Neural progenitor cell (in vitro differentiated cells): ENCODE measurements at regions not wholly inside any gene's neighbourhood (a gene's known extent, or its start where the extent isn't known, plus 50 kb on each side); places are given as distances from the start of the nearest gene placed in this dataset.
A peak's percentile ranks its signal among the peaks of the same experiment; 100 is the strongest.

Source experiments
- DNase-seq: peaks from one replicate; pipeline ENCODE4 v3.0.0-alpha.2; 2016; ENCODE audit warnings: low spot score
- H2AFZ ChIP-seq: fragments of 200-600 bp; sonication (generic); replicated peaks from 2 replicates; pipeline ENCODE4 v1.6.1; 2016; ENCODE audit warnings: antibody characterized with exemption
- H3F3A ChIP-seq: fragments of 200-600 bp; sonication (generic); 2 replicates; pipeline ENCODE4 v1.6.1; 2016; ENCODE audit warnings: antibody characterized with exemption, low read depth
- H3K27ac ChIP-seq: fragments of 200-600 bp; sonication (generic); 2 replicates; pipeline ENCODE4 v1.5.1; 2016; ENCODE audit warnings: mild to moderate bottlenecking
- H3K27me3 ChIP-seq: fragments of 200-600 bp; sonication (generic); 2 replicates; pipeline ENCODE4 v1.6.1; 2016; ENCODE audit warnings: mild to moderate bottlenecking, moderate library complexity
- H3K36me3 ChIP-seq: fragments of 200-600 bp; sonication (generic); 2 replicates; pipeline ENCODE4 v1.5.1; 2016
- H3K4me1 ChIP-seq: fragments of 200-600 bp; sonication (generic); 2 replicates; pipeline ENCODE4 v1.6.1; 2016; ENCODE audit warnings: mixed run types
- H3K4me2 ChIP-seq: fragments of 200-600 bp; sonication (generic); 2 replicates; pipeline ENCODE4 v1.6.1; 2016
- H3K4me3 ChIP-seq: fragments of 200-600 bp; sonication (generic); 2 replicates; pipeline ENCODE4 v1.5.1; 2016
- H3K79me2 ChIP-seq: fragments of 200-600 bp; sonication (generic); 2 replicates; pipeline ENCODE4 v1.6.1; 2016; ENCODE audit warnings: low read depth
- H3K9ac ChIP-seq: fragments of 200-600 bp; sonication (generic); 2 replicates; pipeline ENCODE4 v1.6.1; 2016
- H3K9me3 ChIP-seq: fragments of 200-600 bp; sonication (generic); 2 replicates; pipeline ENCODE4 v1.5.1; 2016; ENCODE audit warnings: low read depth
- H4K20me1 ChIP-seq: fragments of 200-600 bp; sonication (generic); 2 replicates; pipeline ENCODE4 v1.6.1; 2016; ENCODE audit warnings: low read depth
- H3K27ac Mint-ChIP-seq: 3 replicates; pipeline ENCODE4 v1.8.0; 2021; ENCODE audit warnings: mixed read lengths
- H3K27me3 Mint-ChIP-seq: 2 replicates; pipeline ENCODE4 v1.8.0; 2022; ENCODE audit warnings: low read depth, mild to moderate bottlenecking, inconsistent platforms, moderate library complexity, mixed read lengths; ENCODE audit not compliant: insufficient read depth
- H3K36me3 Mint-ChIP-seq: 3 replicates; pipeline ENCODE4 v1.8.0; 2021; ENCODE audit warnings: mixed read lengths
- H3K4me1 Mint-ChIP-seq: 3 replicates; pipeline ENCODE4 v1.8.0; 2021; ENCODE audit warnings: mixed read lengths
- H3K4me3 Mint-ChIP-seq: 3 replicates; pipeline ENCODE4 v1.8.0; 2021; ENCODE audit warnings: mild to moderate bottlenecking, moderate library complexity, mixed read lengths
- H3K9me3 Mint-ChIP-seq: 3 replicates; pipeline ENCODE4 v1.8.0; 2020; ENCODE audit warnings: mixed read lengths
- EZH2 ChIP-seq: fragments of 200-600 bp; sonication (generic); IDR thresholded peaks from 2 replicates; pipeline ENCODE4 v1.6.1; 2017; ENCODE audit warnings: antibody characterized with exemption, mild to moderate bottlenecking, moderate library complexity
- EZH2phosphoT487 ChIP-seq: fragments of 200-600 bp; sonication (generic); IDR thresholded peaks from 2 replicates; pipeline ENCODE4 v1.6.1; 2017; ENCODE audit warnings: antibody characterized with exemption
- TF ChIP-seq, protein P1 (sequence below): fragments of 200-600 bp; sonication (generic); IDR thresholded peaks from 2 replicates; pipeline ENCODE4 v1.5.1; 2017; ENCODE audit warnings: antibody characterized with exemption, mild to moderate bottlenecking

DNA sequence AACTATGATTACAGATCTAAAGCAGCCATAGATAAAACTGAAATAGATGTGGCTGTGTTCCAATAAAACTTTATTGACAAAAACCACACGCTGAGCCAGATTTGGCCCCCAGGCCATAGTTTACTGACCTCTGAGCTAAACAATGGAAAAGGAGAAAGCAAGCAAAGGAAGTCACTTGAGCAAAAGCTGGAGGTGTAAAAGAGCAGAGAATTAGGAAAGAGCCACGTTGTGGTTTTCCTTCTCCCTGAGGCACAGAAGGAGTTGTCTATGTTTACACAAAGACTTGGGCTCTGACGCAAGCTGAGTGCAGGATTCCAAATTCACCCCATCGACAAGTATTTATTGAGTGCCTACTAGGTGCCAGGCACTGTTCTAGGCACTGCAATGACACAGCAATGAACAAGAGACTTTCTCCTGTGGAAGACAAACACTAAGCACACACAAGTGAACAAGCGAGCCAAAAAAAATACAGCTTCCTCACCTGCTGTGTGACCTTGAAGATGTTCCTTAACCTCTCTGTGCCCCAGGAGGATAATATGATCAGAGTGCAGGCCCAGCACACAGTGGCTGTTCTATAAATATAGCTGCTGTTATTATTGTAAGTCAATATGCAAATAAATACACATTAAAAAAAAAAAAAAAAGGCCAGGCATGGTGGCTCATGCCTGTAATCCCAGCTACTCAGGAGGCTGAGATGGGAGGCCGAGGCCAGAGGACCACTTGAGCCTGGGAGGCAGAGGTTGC is 75.4 kb upstream of the PTPN1 start:
- no peak overlapping the region for H3K4me3 ChIP-seq
- no peak for DNase-seq
- peaks cover 9% of the 10 kb centered on the region for H3K27me3 Mint-ChIP-seq
- H3K4me3 Mint-ChIP-seq, result no peak overlapping the region
- H3K9me3 Mint-ChIP-seq, result no peaks in the 10 kb centered on the region
- no peak overlapping the region for H3K4me2 ChIP-seq
- H3F3A ChIP-seq, result no peaks in the 10 kb centered on the region
- H3K9me3 ChIP-seq, result no peaks in the 10 kb centered on the region
- no peaks in the 10 kb centered on the region for H3K36me3 ChIP-seq
- H3K79me2 ChIP-seq, result no peaks in the 10 kb centered on the region
- H4K20me1 ChIP-seq, result no peaks in the 10 kb centered on the region
- H3K9ac ChIP-seq, result no peak overlapping the region
- H3K27me3 ChIP-seq, result no peaks in the 10 kb centered on the region
- H3K27ac Mint-ChIP-seq, result peak overlapping the region; percentile 50
- H3K36me3 Mint-ChIP-seq, result no peaks in the 10 kb centered on the region
- no peak overlapping the region for H3K27ac ChIP-seq
- H2AFZ ChIP-seq, result no peak overlapping the region
- TF ChIP-seq, protein P1, sequence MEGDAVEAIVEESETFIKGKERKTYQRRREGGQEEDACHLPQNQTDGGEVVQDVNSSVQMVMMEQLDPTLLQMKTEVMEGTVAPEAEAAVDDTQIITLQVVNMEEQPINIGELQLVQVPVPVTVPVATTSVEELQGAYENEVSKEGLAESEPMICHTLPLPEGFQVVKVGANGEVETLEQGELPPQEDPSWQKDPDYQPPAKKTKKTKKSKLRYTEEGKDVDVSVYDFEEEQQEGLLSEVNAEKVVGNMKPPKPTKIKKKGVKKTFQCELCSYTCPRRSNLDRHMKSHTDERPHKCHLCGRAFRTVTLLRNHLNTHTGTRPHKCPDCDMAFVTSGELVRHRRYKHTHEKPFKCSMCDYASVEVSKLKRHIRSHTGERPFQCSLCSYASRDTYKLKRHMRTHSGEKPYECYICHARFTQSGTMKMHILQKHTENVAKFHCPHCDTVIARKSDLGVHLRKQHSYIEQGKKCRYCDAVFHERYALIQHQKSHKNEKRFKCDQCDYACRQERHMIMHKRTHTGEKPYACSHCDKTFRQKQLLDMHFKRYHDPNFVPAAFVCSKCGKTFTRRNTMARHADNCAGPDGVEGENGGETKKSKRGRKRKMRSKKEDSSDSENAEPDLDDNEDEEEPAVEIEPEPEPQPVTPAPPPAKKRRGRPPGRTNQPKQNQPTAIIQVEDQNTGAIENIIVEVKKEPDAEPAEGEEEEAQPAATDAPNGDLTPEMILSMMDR, result no peak
- TF ChIP-seq EZH2phosphoT487, result no peak
- no peak for TF ChIP-seq EZH2
- H3K4me1 ChIP-seq, result no peaks in the 10 kb centered on the region
- peaks cover 13% of the 10 kb centered on the region for H3K4me1 Mint-ChIP-seq

DNA sequence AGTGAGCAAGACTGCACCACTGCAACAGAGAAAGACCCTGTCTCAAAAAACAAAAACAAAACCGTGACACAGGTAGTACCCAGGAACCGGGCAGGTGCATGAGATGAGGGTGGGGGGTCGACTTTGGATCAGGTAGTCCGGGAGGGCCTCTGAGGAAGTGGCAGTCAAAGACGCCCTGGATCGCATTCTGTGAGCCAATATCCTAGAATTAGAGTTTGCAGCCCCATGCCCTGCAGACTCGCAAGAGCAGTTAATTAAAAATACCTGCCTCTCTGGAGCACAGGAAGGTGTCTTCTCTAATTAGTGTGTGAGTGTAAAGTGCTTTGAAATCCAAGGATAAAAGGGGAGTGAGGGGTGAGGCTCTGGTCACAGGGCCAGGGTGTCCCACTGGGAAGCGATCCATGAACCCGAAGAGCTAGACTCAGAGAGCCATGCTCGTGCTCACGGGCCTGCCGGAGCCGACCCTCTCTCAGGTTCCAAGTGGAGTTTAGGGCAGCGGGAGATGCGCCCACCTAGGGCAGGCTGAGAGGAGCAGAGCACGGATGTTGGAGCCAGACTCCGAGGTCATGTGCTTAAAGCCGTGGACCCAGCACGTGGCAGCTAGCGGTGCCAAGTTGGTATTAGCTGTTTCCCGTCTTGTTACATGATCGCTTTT is 74.7 kb upstream of the PTPN1 start:
- Histone ChIP-seq H3K4me3 (no peak overlapping the region), H3K9me3 (no peaks in the 10 kb centered on the region), H3K4me1 (no peaks in the 10 kb centered on the region), H3K4me2 (no peak overlapping the region), H3F3A (no peaks in the 10 kb centered on the region), H3K36me3 (no peaks in the 10 kb centered on the region), H3K9ac (no peak overlapping the region), H3K79me2 (no peaks in the 10 kb centered on the region), H2AFZ (no peak overlapping the region), H3K27me3 (no peaks in the 10 kb centered on the region), H4K20me1 (no peaks in the 10 kb centered on the region), H3K27ac (no peak overlapping the region)
- no peak overlapping the region for H3K4me3 Mint-ChIP-seq
- peak overlapping the region; percentile 63 for H3K27ac Mint-ChIP-seq
- H3K9me3 Mint-ChIP-seq, result no peaks in the 10 kb centered on the region
- H3K36me3 Mint-ChIP-seq, result no peaks in the 10 kb centered on the region
- no peak for DNase-seq
- peaks cover 9% of the 10 kb centered on the region for H3K27me3 Mint-ChIP-seq
- H3K4me1 Mint-ChIP-seq, result peaks cover 13% of the 10 kb centered on the region
- no peak for TF ChIP-seq EZH2
- TF ChIP-seq, protein P1, result no peak
- TF ChIP-seq EZH2phosphoT487, result no peak

DNA sequence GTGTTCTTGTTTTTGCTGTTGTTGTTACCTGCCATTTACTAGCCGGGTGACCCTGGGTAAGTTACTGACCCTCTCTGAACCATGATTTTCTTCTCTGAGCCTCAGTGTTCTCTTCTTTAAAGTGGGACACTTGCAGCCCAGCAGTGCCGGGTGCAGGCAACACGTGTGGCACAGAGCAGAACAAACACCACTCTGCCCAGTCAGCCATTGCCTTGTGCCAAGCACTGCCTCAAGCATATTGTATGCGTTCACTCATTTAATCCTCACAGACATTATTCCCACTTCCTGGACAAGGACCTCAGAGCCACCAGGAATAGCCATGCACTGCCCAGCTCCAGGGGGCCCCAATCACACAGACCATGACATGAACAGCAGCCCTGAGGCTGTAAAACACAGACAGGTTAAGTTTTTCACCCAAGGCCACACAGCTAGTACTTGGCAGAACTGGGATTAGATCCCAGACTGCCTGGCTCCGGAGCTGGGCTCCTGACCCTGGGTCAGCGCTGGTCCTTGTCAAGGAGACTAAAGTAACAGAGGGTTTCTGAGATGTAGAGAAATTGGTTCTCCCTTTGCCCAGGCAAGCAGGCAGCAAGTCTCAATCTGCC is 74.0 kb upstream of the PTPN1 start:
- Histone ChIP-seq H3K79me2 (no peaks in the 10 kb centered on the region), H3K9me3 (no peaks in the 10 kb centered on the region), H3K27me3 (no peaks in the 10 kb centered on the region), H3K4me2 (no peak overlapping the region), H2AFZ (no peak overlapping the region), H3K4me3 (no peak overlapping the region), H4K20me1 (no peaks in the 10 kb centered on the region), H3K4me1 (no peaks in the 10 kb centered on the region), H3F3A (no peaks in the 10 kb centered on the region), H3K27ac (no peak overlapping the region), H3K9ac (no peak overlapping the region), H3K36me3 (no peaks in the 10 kb centered on the region)
- Mint-ChIP-seq H3K4me1 (peaks cover 13% of the 10 kb centered on the region), H3K27ac (peak overlapping the region; percentile 63), H3K4me3 (no peak overlapping the region), H3K9me3 (no peaks in the 10 kb centered on the region), H3K36me3 (no peaks in the 10 kb centered on the region), H3K27me3 (peaks cover 9% of the 10 kb centered on the region)
- DNase-seq, result no peak
- TF ChIP-seq, protein P1, result no peak
- TF ChIP-seq EZH2phosphoT487 (no peak), EZH2 (no peak)
